Esophagus muscularis mucosa (tissue), 4 donors: ENCODE measurements at regions not wholly inside any gene's neighbourhood (a gene's known extent, or its start where the extent isn't known, plus 50 kb on each side); places are given as distances from the start of the nearest gene placed in this dataset.
"Not testable (repeated sequence)": the region's sequence is repeated elsewhere in the genome, so short reads cannot be mapped to it uniquely, and the experiment has no call there.

Experiments
- DNase-seq: peaks from one replicate; pipeline ENCODE4 v3.0.0-alpha.2; 2017; ENCODE audit errors: extremely low spot score
- H3K27ac ChIP-seq, 4 donors: fragments of 200-600 bp; sonication (generic); replicated peaks in 1 of 4; 1 replicate in 3 of 4; 2 replicates in 1 of 4; pipeline ENCODE4 v1.5.1; 2016 to 2019; ENCODE audit warnings: mild to moderate bottlenecking in 1 of 4
- H3K27me3 ChIP-seq, 4 donors: fragments of 200-600 bp; sonication (generic); one replicate each; pipeline versions ENCODE4 v1.5.1 to v1.6.0; 2016 to 2019
- H3K36me3 ChIP-seq, 4 donors: fragments of 200-600 bp; sonication (generic); one replicate each; pipeline ENCODE4 v1.5.1; 2016 to 2019
- H3K4me1 ChIP-seq, 4 donors: fragments of 200-600 bp; sonication (generic); one replicate each; pipeline ENCODE4 v1.5.1; 2016 to 2019
- H3K4me3 ChIP-seq, 4 donors: fragments of 200-600 bp; sonication (generic); 1 replicate in 2 of 4; 2 replicates in 2 of 4; pipeline ENCODE4 v1.5.1; 2016 to 2019; ENCODE audit warnings: mild to moderate bottlenecking in 4 of 4, moderate library complexity in 1 of 4
- H3K9me3 ChIP-seq, 4 donors: fragments of 200-600 bp; sonication (generic); 1 replicate in 3 of 4; 2 replicates in 1 of 4; pipeline ENCODE4 v1.5.1; 2016 to 2019
- EP300 ChIP-seq: sonication (generic); formaldehyde crosslinking; IDR thresholded peaks from one replicate; pipeline ENCODE4 v1.6.1; 2017; ENCODE audit warnings: antibody characterized with exemption
- POLR2A ChIP-seq: fragments of 450-650 bp; IDR thresholded peaks from one replicate; pipeline ENCODE4 v1.6.1; 2017; ENCODE audit warnings: antibody characterized with exemption, moderate library complexity, mild to moderate bottlenecking, low read depth
- POLR2AphosphoS5 ChIP-seq, 2 donors: sonication (generic); formaldehyde crosslinking; IDR thresholded peaks; one replicate each; pipeline ENCODE4 v1.6.1; 2017; ENCODE audit warnings: antibody characterized with exemption in 2 of 2
- WGBS: methylation state at CpG from one replicate; pipeline ENCODE4 v1.1.5; 2018; 5-methylcytosine and 5-hydroxymethylcytosine counted together
- intact Hi-C: fragments of 100-400 bp; cut with DNase I; formaldehyde crosslinking; loops from one replicate; pipeline ENCODE4 v1.15.1; 2023
- TF ChIP-seq, protein P1 (sequence below), 3 experiments: fragments of 200-600 bp in 2 of 3; fragments of 450-650 bp in 1 of 3; sonication (generic) in 2 of 3; IDR thresholded peaks; one replicate each; pipeline ENCODE4 v1.5.1; 2017 to 2019; ENCODE audit warnings: antibody characterized with exemption in 3 of 3, mild to moderate bottlenecking in 2 of 3, moderate library complexity in 1 of 3

- DNase-seq, H3K4me3 ChIP-seq, H3K27me3 ChIP-seq, H3K27ac ChIP-seq, H3K36me3 ChIP-seq, H3K4me1 ChIP-seq, intact Hi-C loops: not testable (repeated sequence)
- 76% methylated on average over 4 of the region's 4 CpGs for WGBS
- peaks cover 0 to 44% (median 21%) of the 10 kb centered on the region in 4 donors for H3K9me3 ChIP-seq
Observed at GRCh38 chr17:26936645-26937044, 357.3 kb upstream of the WSB1 start.

GRCh38 chr17:26937750-26938322 is 356.1 kb upstream of the WSB1 start:
- DNase-seq, H3K36me3 ChIP-seq, intact Hi-C loops, H3K27me3 ChIP-seq, H3K4me1 ChIP-seq, H3K27ac ChIP-seq, H3K4me3 ChIP-seq: not testable (repeated sequence)
- WGBS, result 19% methylated on average over 1 of the region's 1 CpG
- peaks cover 0 to 44% (median 21%) of the 10 kb centered on the region in 4 donors for H3K9me3 ChIP-seq

GRCh38 chr17:26939755-26940154 is 354.2 kb upstream of the WSB1 start:
- H3K4me1 ChIP-seq, H3K27me3 ChIP-seq, DNase-seq, H3K4me3 ChIP-seq, H3K36me3 ChIP-seq, H3K27ac ChIP-seq, intact Hi-C loops: not testable (repeated sequence)
- WGBS, result 80% methylated on average over 8 of the region's 8 CpGs
- H3K9me3 ChIP-seq, result peaks cover 0 to 44% (median 21%) of the 10 kb centered on the region in 4 donors

DNA sequence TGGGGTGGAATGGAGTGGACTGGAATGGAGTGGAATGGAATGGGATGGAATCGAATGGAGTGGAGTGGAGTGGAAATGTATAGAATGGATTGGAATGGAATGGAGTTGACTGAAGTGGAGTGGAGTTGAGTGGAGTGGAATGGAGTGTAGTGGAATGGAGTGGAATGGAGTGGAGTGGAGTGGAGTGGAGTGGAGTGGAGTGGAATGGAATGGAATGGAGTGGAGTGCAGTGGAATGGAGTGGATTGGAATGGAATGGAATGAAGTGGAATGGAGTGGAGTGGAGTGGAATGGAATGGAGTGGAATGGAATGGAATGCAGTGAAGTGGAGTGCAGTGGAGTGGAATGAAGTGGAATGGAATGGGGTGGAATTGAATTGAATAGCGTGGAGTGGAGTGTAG is 353.3 kb upstream of the WSB1 start:
- WGBS, result 42% methylated on average over 2 of the region's 2 CpGs
- intact Hi-C loops, result not testable (repeated sequence)

GRCh38 chr17:26962255-26963162 is 331.4 kb upstream of the WSB1 start:
- Histone ChIP-seq H3K27ac (no peak overlapping the region), H3K9me3 (peaks cover 0 to 10% (median 0%) of the 10 kb centered on the region in 4 donors), H3K4me3 (no peak overlapping the region), H3K36me3 (no peaks in the 10 kb centered on the region), H3K27me3 (peaks cover 0 to 26% (median 6%) of the 10 kb centered on the region in 4 donors), H3K4me1 (no peaks in the 10 kb centered on the region)
- TF ChIP-seq POLR2A (no peak), POLR2AphosphoS5 (IDR thresholded peaks at IDR 0.05) (no peak), EP300 (no peak)
- TF ChIP-seq, protein P1, sequence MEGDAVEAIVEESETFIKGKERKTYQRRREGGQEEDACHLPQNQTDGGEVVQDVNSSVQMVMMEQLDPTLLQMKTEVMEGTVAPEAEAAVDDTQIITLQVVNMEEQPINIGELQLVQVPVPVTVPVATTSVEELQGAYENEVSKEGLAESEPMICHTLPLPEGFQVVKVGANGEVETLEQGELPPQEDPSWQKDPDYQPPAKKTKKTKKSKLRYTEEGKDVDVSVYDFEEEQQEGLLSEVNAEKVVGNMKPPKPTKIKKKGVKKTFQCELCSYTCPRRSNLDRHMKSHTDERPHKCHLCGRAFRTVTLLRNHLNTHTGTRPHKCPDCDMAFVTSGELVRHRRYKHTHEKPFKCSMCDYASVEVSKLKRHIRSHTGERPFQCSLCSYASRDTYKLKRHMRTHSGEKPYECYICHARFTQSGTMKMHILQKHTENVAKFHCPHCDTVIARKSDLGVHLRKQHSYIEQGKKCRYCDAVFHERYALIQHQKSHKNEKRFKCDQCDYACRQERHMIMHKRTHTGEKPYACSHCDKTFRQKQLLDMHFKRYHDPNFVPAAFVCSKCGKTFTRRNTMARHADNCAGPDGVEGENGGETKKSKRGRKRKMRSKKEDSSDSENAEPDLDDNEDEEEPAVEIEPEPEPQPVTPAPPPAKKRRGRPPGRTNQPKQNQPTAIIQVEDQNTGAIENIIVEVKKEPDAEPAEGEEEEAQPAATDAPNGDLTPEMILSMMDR (IDR thresholded peaks at IDR 0.05), result no peak
- intact Hi-C loops, result no loop called here
- no peak for DNase-seq
- WGBS, result 44% methylated on average over 90 of the region's 91 CpGs

More for the DNA sequence above, 353.3 kb upstream of the WSB1 start:
- not testable (repeated sequence) for DNase-seq, H3K4me3 ChIP-seq, H3K27me3 ChIP-seq, H3K36me3 ChIP-seq, H3K27ac ChIP-seq, H3K4me1 ChIP-seq
- peaks cover 0 to 44% (median 21%) of the 10 kb centered on the region in 4 donors for H3K9me3 ChIP-seq

DNA sequence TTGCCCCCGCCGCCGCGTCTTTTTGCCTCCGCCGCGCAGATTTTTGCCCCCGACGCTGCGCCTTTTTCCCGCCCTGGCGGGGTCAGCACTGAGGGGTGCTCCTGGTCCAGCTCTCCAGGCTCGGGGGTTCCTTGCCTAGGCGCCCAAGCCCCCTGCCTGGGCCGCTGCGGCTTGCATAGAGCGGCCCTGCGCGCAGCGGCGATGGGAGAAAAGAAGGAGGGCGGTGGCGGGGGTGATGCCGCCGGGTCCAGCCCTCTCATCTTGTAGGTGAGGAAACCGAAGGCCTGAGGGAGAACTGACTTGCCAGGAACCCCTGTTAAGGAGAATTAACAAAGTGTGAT is 330.8 kb upstream of the WSB1 start:
- H3K9me3 ChIP-seq, result peaks cover 0 to 10% (median 0%) of the 10 kb centered on the region in 4 donors
- 51% methylated on average over 26 of the region's 26 CpGs for WGBS
- intact Hi-C loops, result no loop called here
- no peak for DNase-seq
- TF ChIP-seq, protein P1 (IDR thresholded peaks at IDR 0.05), result no peak
- no peak for TF ChIP-seq EP300
- TF ChIP-seq POLR2AphosphoS5 (IDR thresholded peaks at IDR 0.05), result no peak
- TF ChIP-seq POLR2A, result no peak
- H3K4me3 ChIP-seq, result no peak overlapping the region
- H3K4me1 ChIP-seq, result no peaks in the 10 kb centered on the region
- H3K27ac ChIP-seq, result no peak overlapping the region
- H3K36me3 ChIP-seq, result no peaks in the 10 kb centered on the region
- peaks cover 0 to 26% (median 6%) of the 10 kb centered on the region in 4 donors for H3K27me3 ChIP-seq

GRCh38 chr17:26965898-26966624 is 327.9 kb upstream of the WSB1 start:
- H3K27ac ChIP-seq, H3K36me3 ChIP-seq, intact Hi-C loops, H3K4me1 ChIP-seq, H3K4me3 ChIP-seq, DNase-seq: not testable (repeated sequence)
- WGBS, result 67% methylated on average over 1 of the region's 1 CpG
- Histone ChIP-seq H3K27me3 (peaks cover 0 to 26% (median 6%) of the 10 kb centered on the region in 4 donors), H3K9me3 (peaks cover 0 to 10% (median 0%) of the 10 kb centered on the region in 4 donors)

DNA sequence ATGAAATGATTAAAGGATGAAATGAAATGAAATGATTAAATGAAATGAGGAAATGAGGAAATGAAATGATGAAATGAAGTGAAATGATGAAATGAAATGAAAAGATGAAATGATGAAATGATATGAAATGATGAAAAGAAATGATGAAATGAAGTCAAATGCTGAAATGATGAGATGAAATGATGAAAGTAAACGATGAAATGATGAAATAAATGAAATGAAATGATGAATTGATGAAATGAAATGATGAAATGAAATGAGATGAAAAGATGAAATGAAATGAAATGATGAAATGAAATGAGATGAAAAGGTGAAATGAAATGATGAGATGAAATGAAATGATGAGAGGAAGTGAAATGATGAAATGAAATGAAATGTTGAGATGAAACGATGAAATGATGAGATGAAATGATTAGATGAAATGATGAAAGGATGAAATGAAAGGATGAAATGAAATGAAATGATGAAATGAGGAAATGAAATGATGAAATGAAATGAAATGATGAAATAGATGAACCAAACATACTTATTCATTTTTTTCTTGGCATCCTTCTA is 327.2 kb upstream of the WSB1 start:
- H3K27ac ChIP-seq, H3K4me3 ChIP-seq, DNase-seq, H3K36me3 ChIP-seq, H3K4me1 ChIP-seq, intact Hi-C loops: not testable (repeated sequence)
- 50% methylated on average over 2 of the region's 2 CpGs for WGBS
- peaks cover 0 to 10% (median 0%) of the 10 kb centered on the region in 4 donors for H3K9me3 ChIP-seq
- peaks cover 0 to 26% (median 6%) of the 10 kb centered on the region in 4 donors for H3K27me3 ChIP-seq

DNA sequence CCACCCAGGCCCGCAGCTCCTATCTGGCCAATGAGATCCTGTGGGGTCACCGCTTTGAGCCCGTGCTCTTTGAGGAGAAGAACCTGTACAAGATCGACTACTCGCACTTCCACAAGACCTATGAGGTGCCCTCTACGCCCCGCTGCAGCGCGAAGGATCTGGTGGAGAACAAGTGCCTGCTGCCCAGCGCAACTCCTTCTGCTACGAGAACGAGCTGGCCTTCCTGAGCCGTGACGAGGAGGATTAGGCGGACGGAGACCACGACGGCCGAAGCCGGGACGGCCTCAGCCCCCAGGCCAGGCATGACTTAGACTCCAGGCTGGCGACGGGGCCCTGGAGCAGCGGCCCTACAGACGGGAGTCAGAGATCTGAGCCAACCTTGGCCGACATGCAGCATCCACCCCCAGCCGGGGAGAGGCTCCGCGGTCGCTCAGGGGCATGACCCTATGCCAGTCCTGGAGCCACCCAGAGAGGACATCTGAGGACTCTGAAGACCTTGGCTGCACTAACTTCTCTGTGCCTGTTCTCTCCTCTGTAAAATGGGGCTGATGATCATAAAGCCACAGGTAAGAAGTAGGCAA is 312.0 kb upstream of the WSB1 start:
- 92% methylated on average over 27 of the region's 30 CpGs for WGBS
- DNase-seq, result not testable (repeated sequence)

More for the DNA sequence above, 312.0 kb upstream of the WSB1 start:
- H3K9me3 ChIP-seq, H3K4me3 ChIP-seq, H3K27me3 ChIP-seq, H3K36me3 ChIP-seq, H3K27ac ChIP-seq, H3K4me1 ChIP-seq, intact Hi-C loops: not testable (repeated sequence)
